ENCODE measurements at regions not wholly inside any gene's neighbourhood (a gene's known extent, or its start where the extent isn't known, plus 50 kb on each side); places are given as distances from the start of the nearest gene placed in this dataset.
"Not testable (repeated sequence)": the region's sequence is repeated elsewhere in the genome, so short reads cannot be mapped to it uniquely, and the experiment has no call there.

DNA sequence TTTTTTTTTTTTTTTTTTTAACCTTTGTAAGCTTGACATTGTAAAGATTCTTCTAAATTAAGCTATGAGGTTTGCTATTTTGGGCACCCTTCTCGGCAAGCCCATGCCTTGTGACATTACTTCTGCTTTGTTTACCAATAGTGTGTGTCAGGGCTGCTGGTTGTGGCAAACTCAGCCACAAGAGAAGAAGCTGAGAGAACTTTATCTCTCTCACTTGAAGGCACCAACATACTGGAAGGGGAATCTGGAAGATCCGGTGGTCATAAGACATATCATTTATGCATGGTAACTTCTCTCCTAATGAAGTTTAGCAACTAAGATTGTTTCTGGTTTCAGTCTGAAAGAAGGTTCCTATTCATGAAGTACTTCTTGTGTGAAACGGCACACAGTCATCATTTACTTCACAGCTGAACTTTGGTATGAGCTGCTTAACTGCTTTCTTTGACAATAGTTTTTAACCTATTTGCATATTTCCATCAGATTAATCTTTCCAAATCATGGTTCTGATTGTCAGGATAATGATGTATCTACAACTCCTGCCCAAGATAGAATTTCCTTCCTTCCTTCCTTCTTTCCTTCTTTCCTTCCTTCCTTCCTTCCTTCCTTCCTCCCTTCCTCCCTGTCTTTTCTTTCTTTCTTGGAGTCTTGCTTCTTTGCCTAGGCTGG, 189.3 kb downstream of the NFKBIZ start:
- no peaks in the 10 kb centered on the region for H3K4me1 ChIP-seq (ENCODE audit: low read depth)
- H3K27ac ChIP-seq, result no peak overlapping the region
- no peak for DNase-seq (ENCODE audit: low read depth in 1 of 2, low spot score in 1 of 2)
- H3K27me3 ChIP-seq, result no peaks in the 10 kb centered on the region
- H3K4me3 ChIP-seq, result no peak overlapping the region
- no peaks in the 10 kb centered on the region for H3K9me3 ChIP-seq (ENCODE audit: low read depth)
- TF ChIP-seq, protein P1, sequence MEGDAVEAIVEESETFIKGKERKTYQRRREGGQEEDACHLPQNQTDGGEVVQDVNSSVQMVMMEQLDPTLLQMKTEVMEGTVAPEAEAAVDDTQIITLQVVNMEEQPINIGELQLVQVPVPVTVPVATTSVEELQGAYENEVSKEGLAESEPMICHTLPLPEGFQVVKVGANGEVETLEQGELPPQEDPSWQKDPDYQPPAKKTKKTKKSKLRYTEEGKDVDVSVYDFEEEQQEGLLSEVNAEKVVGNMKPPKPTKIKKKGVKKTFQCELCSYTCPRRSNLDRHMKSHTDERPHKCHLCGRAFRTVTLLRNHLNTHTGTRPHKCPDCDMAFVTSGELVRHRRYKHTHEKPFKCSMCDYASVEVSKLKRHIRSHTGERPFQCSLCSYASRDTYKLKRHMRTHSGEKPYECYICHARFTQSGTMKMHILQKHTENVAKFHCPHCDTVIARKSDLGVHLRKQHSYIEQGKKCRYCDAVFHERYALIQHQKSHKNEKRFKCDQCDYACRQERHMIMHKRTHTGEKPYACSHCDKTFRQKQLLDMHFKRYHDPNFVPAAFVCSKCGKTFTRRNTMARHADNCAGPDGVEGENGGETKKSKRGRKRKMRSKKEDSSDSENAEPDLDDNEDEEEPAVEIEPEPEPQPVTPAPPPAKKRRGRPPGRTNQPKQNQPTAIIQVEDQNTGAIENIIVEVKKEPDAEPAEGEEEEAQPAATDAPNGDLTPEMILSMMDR (IDR thresholded peaks at IDR 0.05; ENCODE audit: low read depth, low read length), result no peak
- no peaks in the 10 kb centered on the region for H3K36me3 ChIP-seq

DNA sequence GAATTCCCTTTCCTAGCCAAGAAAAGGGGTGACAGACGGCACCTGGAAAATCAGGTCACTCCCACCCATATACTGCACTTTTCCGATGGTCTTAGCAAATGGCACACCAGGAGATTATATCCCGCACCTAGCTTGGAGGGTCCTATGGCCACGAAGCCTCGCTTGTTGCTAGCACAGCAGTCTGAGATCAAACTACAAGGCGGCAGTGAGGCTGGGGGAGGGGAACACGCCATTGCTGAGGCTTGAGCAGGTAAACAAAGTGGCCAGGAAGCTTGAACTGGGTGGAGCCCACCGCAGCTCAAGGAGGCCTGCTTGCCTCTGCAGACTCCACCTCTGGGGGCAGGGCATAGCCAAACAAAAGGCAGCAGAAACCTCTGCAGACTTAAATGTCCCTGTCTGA, 190.8 kb downstream of the NFKBIZ start:
- not testable (repeated sequence) for DNase-seq (ENCODE audit: low read depth in 1 of 2, low spot score in 1 of 2); H3K4me3 ChIP-seq; H3K9me3 ChIP-seq (ENCODE audit: low read depth); H3K36me3 ChIP-seq; H3K27me3 ChIP-seq; H3K27ac ChIP-seq; H3K4me1 ChIP-seq (ENCODE audit: low read depth)

DNA sequence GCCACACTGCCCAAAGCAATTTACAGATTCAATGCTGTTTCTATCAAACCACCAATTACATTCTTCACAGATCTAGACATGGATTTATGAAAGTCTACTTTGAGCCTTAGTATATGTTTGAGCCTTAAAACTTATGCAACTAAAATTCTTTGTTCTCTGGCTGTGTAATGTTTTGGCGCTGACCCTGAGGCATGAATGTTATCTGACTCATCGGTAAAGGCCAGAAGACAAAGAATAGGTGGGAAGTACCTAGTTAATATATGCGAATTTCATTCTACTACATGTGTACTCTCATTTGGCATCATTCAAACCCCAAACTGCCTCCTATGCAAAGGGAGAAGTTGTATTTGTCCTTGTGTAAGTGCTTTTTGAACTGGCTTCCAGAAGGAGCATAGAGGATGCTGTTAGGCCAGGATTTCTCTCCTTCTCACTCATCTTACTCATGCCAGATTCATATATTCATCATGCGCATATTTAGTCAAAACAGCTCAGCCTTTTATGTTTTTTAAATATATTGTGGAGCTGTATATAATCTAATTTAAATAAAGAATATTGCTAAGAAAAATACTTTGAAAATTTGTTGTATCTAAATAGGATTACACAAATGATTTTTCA, 204.2 kb downstream of the NFKBIZ start:
- H3K9me3 ChIP-seq (ENCODE audit: low read depth), result no peaks in the 10 kb centered on the region
- H3K4me1 ChIP-seq (ENCODE audit: low read depth), result no peaks in the 10 kb centered on the region
- H3K27me3 ChIP-seq, result no peaks in the 10 kb centered on the region
- peak in 1 of 2 donors; percentile 50 for DNase-seq (ENCODE audit: low read depth in 1 of 2, low spot score in 1 of 2)
- H3K36me3 ChIP-seq, result no peaks in the 10 kb centered on the region
- H3K27ac ChIP-seq, result no peak overlapping the region
- H3K4me3 ChIP-seq, result no peak overlapping the region
- TF ChIP-seq, protein P1 (IDR thresholded peaks at IDR 0.05; ENCODE audit: low read depth, low read length), result no peak

DNA sequence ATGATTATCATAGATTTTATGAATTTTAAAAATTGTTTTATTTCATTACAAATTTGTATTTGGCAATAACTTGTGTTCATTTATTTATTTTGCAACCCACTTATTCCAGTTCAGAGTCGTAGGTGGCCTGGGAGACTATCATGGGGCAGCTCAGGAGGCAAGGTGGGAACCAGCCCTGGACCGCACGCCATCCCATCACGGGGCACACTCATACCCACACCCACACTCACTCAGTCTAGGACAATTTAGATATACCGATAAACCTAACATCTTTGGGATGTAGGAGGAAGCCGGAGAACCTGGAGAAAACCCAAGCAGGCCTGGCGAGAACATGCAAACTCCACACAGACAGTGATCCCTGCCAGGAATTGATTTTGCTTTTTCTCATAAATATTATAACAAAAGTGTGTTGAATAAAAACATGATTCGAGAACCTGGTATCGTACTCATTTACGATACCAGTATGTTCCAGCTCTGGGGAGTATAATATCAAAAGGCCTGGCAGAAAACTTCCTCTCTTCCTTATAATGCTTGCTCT, 205.3 kb downstream of the NFKBIZ start:
- Histone ChIP-seq H3K36me3 (no peaks in the 10 kb centered on the region), H3K4me1 (ENCODE audit: low read depth) (no peaks in the 10 kb centered on the region), H3K4me3 (no peak overlapping the region), H3K9me3 (ENCODE audit: low read depth) (no peaks in the 10 kb centered on the region), H3K27me3 (no peaks in the 10 kb centered on the region), H3K27ac (no peak overlapping the region)
- DNase-seq (ENCODE audit: low read depth in 1 of 2, low spot score in 1 of 2), result no peak
- TF ChIP-seq, protein P1 (IDR thresholded peaks at IDR 0.05; ENCODE audit: low read depth, low read length), result no peak

DNA sequence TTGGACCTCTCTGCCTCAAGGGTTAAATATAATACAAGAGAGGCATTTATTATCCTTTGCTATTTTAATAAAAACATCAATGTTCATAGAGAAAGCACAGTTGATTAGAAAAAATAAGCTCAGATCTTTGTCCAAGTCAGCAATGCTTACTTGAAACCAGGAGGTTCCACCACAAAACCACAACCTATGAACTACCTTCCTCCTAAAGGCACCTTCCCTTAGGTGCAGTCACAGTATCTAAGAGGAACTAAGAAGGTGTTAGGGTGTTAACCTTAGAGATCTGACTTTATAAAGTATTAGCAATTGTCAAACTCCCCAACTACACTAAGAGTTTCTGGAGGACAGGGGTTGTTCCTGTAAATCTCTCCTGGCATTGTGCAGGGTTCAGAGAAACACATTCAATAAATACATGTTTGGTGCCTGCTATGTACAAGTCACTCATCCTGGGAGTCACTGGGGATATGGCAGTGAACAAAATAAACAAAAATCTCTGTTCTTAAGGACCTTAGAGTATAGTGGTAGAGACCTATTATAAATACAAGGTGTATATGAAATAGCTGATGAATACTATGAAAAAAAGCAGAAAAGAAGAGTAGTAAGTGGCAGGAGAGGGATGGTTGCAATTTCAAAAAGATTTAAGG, 208.6 kb downstream of the NFKBIZ start:
- TF ChIP-seq, protein P1 (IDR thresholded peaks at IDR 0.05; ENCODE audit: low read depth, low read length), result no peak
- H3K4me1 ChIP-seq (ENCODE audit: low read depth), result no peaks in the 10 kb centered on the region
- DNase-seq (ENCODE audit: low read depth in 1 of 2, low spot score in 1 of 2), result no peak

More for the DNA sequence above, 208.6 kb downstream of the NFKBIZ start:
- no peak overlapping the region for H3K4me3 ChIP-seq
- H3K9me3 ChIP-seq (ENCODE audit: low read depth), result no peaks in the 10 kb centered on the region
- H3K27me3 ChIP-seq, result no peaks in the 10 kb centered on the region
- H3K27ac ChIP-seq, result no peak overlapping the region
- no peaks in the 10 kb centered on the region for H3K36me3 ChIP-seq

Measured in cardiac muscle cell (in vitro differentiated cells and primary cell).